Stimulated activated memory B cell treated with anti-CD40 and anti-IgM and Interleukin-4, amounts not matched to agents 10 μg/mL and 1 μg/mL and 100 μg/mL, for 72 hours (primary cell): ENCODE measurements at regions not wholly inside any gene's neighbourhood (a gene's known extent, or its start where the extent isn't known, plus 50 kb on each side); places are given as distances from the start of the nearest gene placed in this dataset.

Experiments used
- ATAC-seq: fragments of 150-1000 bp; cut with Tn5 transposase; 2 replicates; pipeline ENCODE4 v1.10.0; 2021
- H3K27ac Mint-ChIP-seq: one replicate; pipeline ENCODE4 v1.8.0; 2022; ENCODE audit warnings: mild to moderate bottlenecking, mixed read lengths
- H3K27me3 Mint-ChIP-seq: one replicate; pipeline ENCODE4 v1.8.0; 2022; ENCODE audit warnings: mixed read lengths
- H3K36me3 Mint-ChIP-seq: one replicate; pipeline ENCODE4 v1.8.0; 2022; ENCODE audit warnings: mixed read lengths
- H3K4me1 Mint-ChIP-seq: one replicate; pipeline ENCODE4 v1.8.0; 2022; ENCODE audit warnings: mixed read lengths
- H3K4me3 Mint-ChIP-seq: one replicate; pipeline ENCODE4 v1.8.0; 2022; ENCODE audit warnings: mild to moderate bottlenecking, moderate library complexity, mixed read lengths
- H3K9me3 Mint-ChIP-seq: one replicate; pipeline ENCODE4 v1.8.0; 2022; ENCODE audit warnings: mixed read lengths

DNA sequence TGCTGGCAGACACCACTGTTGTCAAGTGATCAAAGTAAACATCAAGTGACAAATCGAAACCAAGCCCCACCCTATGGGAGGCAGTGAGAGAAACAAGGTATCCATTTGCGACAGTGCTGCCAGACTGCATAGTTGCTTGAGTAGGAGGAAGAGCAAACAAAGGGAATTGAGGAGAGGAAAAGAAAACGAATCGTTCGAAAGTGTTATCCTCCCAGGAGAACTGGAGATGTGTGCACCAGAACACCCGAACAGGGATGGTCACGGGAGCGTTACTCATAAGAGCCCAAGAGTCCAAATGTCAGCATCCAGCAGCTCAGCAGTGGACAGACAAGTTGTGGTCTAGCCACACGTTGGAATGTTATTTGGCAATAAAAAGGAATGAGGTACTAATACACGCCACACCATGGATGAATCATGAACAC is 58.4 kb upstream of the NUP50 start:
- no peak for ATAC-seq
- H3K4me3 Mint-ChIP-seq: no peak overlapping the region
- H3K9me3 Mint-ChIP-seq: no peaks in the 10 kb centered on the region
- peaks cover 60% of the 10 kb centered on the region for H3K27me3 Mint-ChIP-seq
- H3K36me3 Mint-ChIP-seq: no peaks in the 10 kb centered on the region
- H3K4me1 Mint-ChIP-seq: no peaks in the 10 kb centered on the region
- H3K27ac Mint-ChIP-seq: no peak overlapping the region

- Mint-ChIP-seq H3K36me3 (no peaks in the 10 kb centered on the region), H3K27ac (no peak overlapping the region), H3K9me3 (no peaks in the 10 kb centered on the region), H3K4me1 (no peaks in the 10 kb centered on the region), H3K4me3 (no peak overlapping the region), H3K27me3 (peaks cover 47% of the 10 kb centered on the region)
- no peak for ATAC-seq
These were observed 56.1 kb upstream of the NUP50 start for GRCh38 chr22:45107671-45108070.

GRCh38 chr22:45112136-45112879 is 51.4 kb upstream of the NUP50 start:
- Mint-ChIP-seq H3K4me3 (no peak overlapping the region), H3K4me1 (no peaks in the 10 kb centered on the region), H3K36me3 (no peaks in the 10 kb centered on the region), H3K27ac (no peak overlapping the region), H3K27me3 (peaks cover 33% of the 10 kb centered on the region), H3K9me3 (no peaks in the 10 kb centered on the region)
- no peak for ATAC-seq
